Caco-2 (cell line): ENCODE measurements at regions not wholly inside any gene's neighbourhood (a gene's known extent, or its start where the extent isn't known, plus 50 kb on each side); places are given as distances from the start of the nearest gene placed in this dataset.

Experiments
- BruUV-seq: library from RNA; stranded (reverse); fragments of 400-500 nt; replicated peaks from 2 replicates; lab custom pipeline; 2021; lab: Mats Ljungman, UMichigan
- CTCF ChIA-PET: fragments of 300-600 bp; sonication (Branson Sonifier 250); formaldehyde crosslinking; loops from one replicate; lab custom pipeline; 2022; ENCODE audit warnings: antibody characterized with exemption; lab: Charles Lee
- POLR2A ChIA-PET: fragments of 300-600 bp; sonication (Branson Sonifier 250); formaldehyde crosslinking; loops from one replicate; lab custom pipeline; 2022; ENCODE audit warnings: antibody characterized with exemption; lab: Charles Lee
- DNase-seq, 2 experiments: peaks; one replicate each; pipeline versions ENCODE4 v3.0.0 to v3.0.0-alpha.2; 2020 to 2022
- H3K27me3 ChIP-seq: replicated peaks from 2 replicates; pipeline ENCODE4 v1.6.0; 2011; ENCODE audit warnings: low read length; ENCODE audit not compliant: control insufficient read depth, insufficient read depth
- H3K36me3 ChIP-seq: 2 replicates; pipeline ENCODE4 v1.5.1; 2011; ENCODE audit warnings: low read length; ENCODE audit not compliant: control insufficient read depth, insufficient read depth
- H3K4me1 ChIP-seq: fragments of 250-450 bp; sonication (Bioruptor Pico); 2 replicates; pipeline ENCODE4 v1.5.1; 2020; ENCODE audit warnings: mild to moderate bottlenecking
- H3K4me3 ChIP-seq: 2 replicates; pipeline ENCODE4 v1.5.1; 2011; ENCODE audit warnings: low read depth, mild to moderate bottlenecking, control low read depth, low read length
- H3K9me3 ChIP-seq: fragments of 250-450 bp; sonication (Bioruptor Pico); 2 replicates; pipeline ENCODE4 v1.5.1; 2020; ENCODE audit warnings: mild to moderate bottlenecking, moderate library complexity
- H3K27ac Mint-ChIP-seq: one replicate; pipeline ENCODE4 v1.8.0; 2022; ENCODE audit warnings: mixed read lengths; ENCODE audit not compliant: unreplicated experiment
- H3K27me3 Mint-ChIP-seq: one replicate; pipeline ENCODE4 v1.8.0; 2022; ENCODE audit warnings: mixed read lengths; ENCODE audit not compliant: insufficient read depth, unreplicated experiment
- H3K36me3 Mint-ChIP-seq: one replicate; pipeline ENCODE4 v1.8.0; 2022; ENCODE audit warnings: mild to moderate bottlenecking, mixed read lengths; ENCODE audit not compliant: insufficient read depth, unreplicated experiment
- H3K4me1 Mint-ChIP-seq: one replicate; pipeline ENCODE4 v1.8.0; 2022; ENCODE audit warnings: low read depth, mixed read lengths; ENCODE audit not compliant: unreplicated experiment
- H3K4me3 Mint-ChIP-seq: one replicate; pipeline ENCODE4 v1.8.0; 2022; ENCODE audit warnings: mild to moderate bottlenecking, moderate library complexity, mixed read lengths; ENCODE audit not compliant: unreplicated experiment
- H3K9me3 Mint-ChIP-seq: one replicate; pipeline ENCODE4 v1.8.0; 2022; ENCODE audit warnings: mixed read lengths; ENCODE audit not compliant: unreplicated experiment
- CTCF ChIP-seq, 2 experiments: fragments of 200-600 bp in 1 of 2; IDR thresholded peaks; 1 replicate in 1 of 2; 2 replicates in 1 of 2; pipeline versions ENCODE4 v1.5.1 to v1.8.0; 2011 to 2022; ENCODE audit warnings: antibody characterized with exemption in 1 of 2, control low read depth in 1 of 2, inconsistent platforms in 1 of 2, low read depth in 1 of 2, low read length in 1 of 2, mild to moderate bottlenecking in 1 of 2, moderate library complexity in 1 of 2; ENCODE audit not compliant: insufficient read depth in 1 of 2, severe bottlenecking in 1 of 2, unreplicated experiment in 1 of 2
- intact Hi-C: fragments of 100-400 bp; cut with micrococcal nuclease; formaldehyde crosslinking; loops from one replicate; pipeline ENCODE4 v1.10.0; 2022; ENCODE audit not compliant: unreplicated experiment

- DNase-seq = no peak
- peaks cover 21% of the 10 kb centered on the region for H3K36me3 Mint-ChIP-seq
- H3K9me3 Mint-ChIP-seq = no peaks in the 10 kb centered on the region
- Histone ChIP-seq H3K4me1 (peaks cover 23% of the 10 kb centered on the region), H3K27me3 (no peaks in the 10 kb centered on the region), H3K4me3 (no peak overlapping the region), H3K36me3 (no peaks in the 10 kb centered on the region), H3K9me3 (no peaks in the 10 kb centered on the region)
- no peak overlapping the region for H3K4me3 Mint-ChIP-seq
- intact Hi-C loops = no loop called here
- BruUV-seq = no TSS peak
- peak overlapping the region; percentile 97 for H3K27ac Mint-ChIP-seq
- ChIA-PET CTCF (no interaction called here), POLR2A (no interaction called here)
- H3K27me3 Mint-ChIP-seq = no peaks in the 10 kb centered on the region
- peaks cover 8% of the 10 kb centered on the region for H3K4me1 Mint-ChIP-seq
- TF ChIP-seq CTCF (IDR thresholded peaks at IDR 0.05; ENCODE audit: insufficient read depth in 1 of 2, low read depth in 1 of 2, low read length in 1 of 2, severe bottlenecking in 1 of 2, unreplicated experiment in 1 of 2) = no peak
These were observed 154.3 kb downstream of the VEGFA start for GRCh38 chr6:43924222-43924702.

GRCh38 chr6:43923376-43924221 lies 153.6 kb downstream of the VEGFA start:
- peaks cover 22% of the 10 kb centered on the region for H3K4me1 ChIP-seq
- Mint-ChIP-seq H3K27ac (no peak overlapping the region), H3K9me3 (no peaks in the 10 kb centered on the region), H3K27me3 (no peaks in the 10 kb centered on the region), H3K4me1 (peaks cover 8% of the 10 kb centered on the region), H3K4me3 (no peak overlapping the region), H3K36me3 (peaks cover 21% of the 10 kb centered on the region)
- no peak for TF ChIP-seq CTCF (IDR thresholded peaks at IDR 0.05; ENCODE audit: insufficient read depth in 1 of 2, low read depth in 1 of 2, low read length in 1 of 2, severe bottlenecking in 1 of 2, unreplicated experiment in 1 of 2)
- ChIA-PET POLR2A (no interaction called here), CTCF (no interaction called here)
- H3K4me3 ChIP-seq = no peak overlapping the region
- DNase-seq = no peak
- intact Hi-C loops = no loop called here
- no TSS peak for BruUV-seq
- H3K27me3 ChIP-seq = no peaks in the 10 kb centered on the region
- no peaks in the 10 kb centered on the region for H3K9me3 ChIP-seq
- no peaks in the 10 kb centered on the region for H3K36me3 ChIP-seq

GRCh38 chr6:43922426-43923375 lies 152.7 kb downstream of the VEGFA start:
- H3K27ac Mint-ChIP-seq = no peak overlapping the region
- H3K9me3 Mint-ChIP-seq = no peaks in the 10 kb centered on the region
- no peak for TF ChIP-seq CTCF (IDR thresholded peaks at IDR 0.05; ENCODE audit: insufficient read depth in 1 of 2, low read depth in 1 of 2, low read length in 1 of 2, severe bottlenecking in 1 of 2, unreplicated experiment in 1 of 2)
- H3K4me1 Mint-ChIP-seq = peaks cover 8% of the 10 kb centered on the region
- intact Hi-C loops = no loop called here
- peaks cover 16% of the 10 kb centered on the region for H3K4me1 ChIP-seq
- H3K27me3 Mint-ChIP-seq = no peaks in the 10 kb centered on the region
- no TSS peak for BruUV-seq
- POLR2A ChIA-PET = no interaction called here
- H3K27me3 ChIP-seq = no peaks in the 10 kb centered on the region
- H3K4me3 ChIP-seq = no peak overlapping the region
- H3K9me3 ChIP-seq = no peaks in the 10 kb centered on the region
- H3K36me3 Mint-ChIP-seq = peaks cover 20% of the 10 kb centered on the region
- no peak for DNase-seq
- CTCF ChIA-PET = no interaction called here
- no peaks in the 10 kb centered on the region for H3K36me3 ChIP-seq
- no peak overlapping the region for H3K4me3 Mint-ChIP-seq
